HepG2 (cell line): ENCODE measurements at regions not wholly inside any gene's neighbourhood (a gene's known extent, or its start where the extent isn't known, plus 50 kb on each side); places are given as distances from the start of the nearest gene placed in this dataset.
A peak's percentile ranks its signal among the peaks of the same experiment; 100 is the strongest.

Experiments used
- DR1 ChIP-seq: sonication (generic); formaldehyde crosslinking; IDR thresholded peaks from 2 replicates; pipeline ENCODE4 v1.8.0; 2021; ENCODE audit warnings: mild to moderate bottlenecking, missing genetic modification reagents, inconsistent platforms
- EP300 ChIP-seq, 3 experiments: sonication (generic) in 1 of 3; formaldehyde crosslinking in 1 of 3; IDR thresholded peaks; 2 replicates each; pipeline versions ENCODE4 v1.5.1 to v1.6.1; 2011 to 2020; ENCODE audit warnings: low read depth in 2 of 3, low read length in 2 of 3, borderline replicate concordance in 1 of 3, improper control_type of control experiment in 1 of 3, mild to moderate bottlenecking in 1 of 3, missing genetic modification reagents in 1 of 3, moderate library complexity in 1 of 3
- KLF12 ChIP-seq: sonication (generic); formaldehyde crosslinking; IDR thresholded peaks from 2 replicates; pipeline ENCODE4 v1.4.0; 2020; ENCODE audit warnings: missing genetic modification reagents, borderline replicate concordance
- NFYB ChIP-seq: sonication (generic); formaldehyde crosslinking; IDR thresholded peaks from 2 replicates; pipeline ENCODE4 v1.4.0; 2020; ENCODE audit warnings: missing genetic modification reagents
- PAX8 ChIP-seq: sonication (generic); formaldehyde crosslinking; IDR thresholded peaks from 2 replicates; pipeline ENCODE4 v1.8.0; 2022; ENCODE audit warnings: mild to moderate bottlenecking, missing genetic modification reagents, borderline replicate concordance
- RARA ChIP-seq: IDR thresholded peaks from 2 replicates; pipeline ENCODE4 v1.6.1; 2016; ENCODE audit warnings: missing genetic modification reagents, missing compliant biosample characterization
- TP53 ChIP-seq: sonication (generic); formaldehyde crosslinking; conservative IDR thresholded peaks from 2 replicates; pipeline ENCODE4 v1.4.0; 2020; ENCODE audit warnings: missing genetic modification reagents
- ZBTB40 ChIP-seq, 2 experiments: fragments of 450-650 bp in 1 of 2; sonication (generic) in 1 of 2; formaldehyde crosslinking in 1 of 2; IDR thresholded peaks; 2 replicates each; pipeline versions ENCODE4 v1.6.1 to v1.8.0; 2016 to 2022; ENCODE audit warnings: antibody characterized with exemption in 1 of 2, mild to moderate bottlenecking in 1 of 2, missing genetic modification reagents in 1 of 2
- ZFX ChIP-seq: sonication (generic); formaldehyde crosslinking; IDR thresholded peaks from 2 replicates; pipeline ENCODE4 v1.4.0; 2020; ENCODE audit warnings: mild to moderate bottlenecking, low read depth, missing genetic modification reagents, moderate library complexity
- ZHX2 ChIP-seq, 2 experiments: sonication (generic) in 1 of 2; formaldehyde crosslinking in 1 of 2; IDR thresholded peaks; 2 replicates each; pipeline versions ENCODE4 v1.6.1 to v1.9.0; 2014 to 2022; ENCODE audit warnings: antibody characterized with exemption in 1 of 2, borderline replicate concordance in 1 of 2, inconsistent platforms in 1 of 2, low read depth in 1 of 2, missing genetic modification reagents in 1 of 2
- ZNF143 ChIP-seq: sonication (generic); formaldehyde crosslinking; IDR thresholded peaks from 2 replicates; pipeline ENCODE4 v1.4.0; 2020; ENCODE audit warnings: missing genetic modification reagents
- ZNF275 ChIP-seq: sonication (generic); formaldehyde crosslinking; IDR thresholded peaks from 2 replicates; pipeline ENCODE4 v1.8.0; 2022; ENCODE audit warnings: missing genetic modification reagents, mild to moderate bottlenecking, inconsistent platforms, borderline replicate concordance

GRCh38 chr19:56927791-56928207 lies 87.3 kb upstream of the PEG3 start (continued):
- no peak for TF ChIP-seq PAX8 (CRISPR knock-in tag)
- TF ChIP-seq ZFX: 0 out of 2 replicates have a peak, but pooled peaks have one; percentile 29
- TF ChIP-seq DR1 (CRISPR knock-in tag): no peak
- peak; percentile 78 for TF ChIP-seq ZBTB40 (IDR thresholded peaks at IDR 0.05)
- TF ChIP-seq ZBTB40 (CRISPR knock-in tag; IDR thresholded peaks at IDR 0.05): peak; percentile 99
- peak; percentile 94 for TF ChIP-seq RARA
- no peak for TF ChIP-seq ZNF143
- no peak for TF ChIP-seq ZHX2 (IDR thresholded peaks at IDR 0.05; ENCODE audit: low read depth)
- no peak for TF ChIP-seq ZHX2 (CRISPR knock-in tag; IDR thresholded peaks at IDR 0.05; ENCODE audit: borderline replicate concordance)
- TF ChIP-seq KLF12 (CRISPR knock-in tag): no peak
- no peak for TF ChIP-seq NFYB (CRISPR knock-in tag)
- peak in 1 of 2 experiments; percentile 93; a peak in 1 of 4 replicates for TF ChIP-seq EP300 (IDR thresholded peaks at IDR 0.05; ENCODE audit: low read depth in 2 of 2, low read length in 2 of 2)
- TF ChIP-seq EP300 (CRISPR knock-in tag; IDR thresholded peaks at IDR 0.05; ENCODE audit: borderline replicate concordance): no peak
- TF ChIP-seq TP53 (CRISPR knock-in tag): no peak
- TF ChIP-seq ZNF275: no peak
